ENCODE measurements at regions not wholly inside any gene's neighbourhood (a gene's known extent, or its start where the extent isn't known, plus 50 kb on each side); places are given as distances from the start of the nearest gene placed in this dataset.

GRCh38 chr3:76961284-76961683, 78.6 kb upstream of the ROBO2 start:
- no peak for DNase-seq
- Histone ChIP-seq H3K4me1 (no peaks in the 10 kb centered on the region), H3K36me3 (ENCODE audit: low read depth, missing control alignments) (no peaks in the 10 kb centered on the region), H3K27ac (no peak overlapping the region), H3K27me3 (no peaks in the 10 kb centered on the region), H3K4me3 (no peak overlapping the region), H3K9me3 (no peaks in the 10 kb centered on the region)
- intact Hi-C loops (cut with DNase I; ENCODE audit: low total_unique reads) = no loop called here
- 78 to 85% methylated on average over 4 of the region's 4 CpGs for WGBS, 2 donors
- no peak for TF ChIP-seq POLR2A (IDR thresholded peaks at IDR 0.05)
- no peak for TF ChIP-seq CTCF (IDR thresholded peaks at IDR 0.05)

- no peaks in the 10 kb centered on the region for H3K36me3 ChIP-seq (ENCODE audit: low read depth, missing control alignments)
- no peak for TF ChIP-seq CTCF (IDR thresholded peaks at IDR 0.05)
- TF ChIP-seq POLR2A (IDR thresholded peaks at IDR 0.05) = no peak
- 50 to 60% methylated on average over 4 of the region's 4 CpGs for WGBS, 2 donors
- no peak for DNase-seq
- intact Hi-C loops (cut with DNase I; ENCODE audit: low total_unique reads) = no loop called here
- no peak overlapping the region for H3K4me3 ChIP-seq
- H3K4me1 ChIP-seq = no peaks in the 10 kb centered on the region
- no peaks in the 10 kb centered on the region for H3K27me3 ChIP-seq
- H3K27ac ChIP-seq = no peak overlapping the region
- H3K9me3 ChIP-seq = no peaks in the 10 kb centered on the region
These were observed 74.7 kb upstream of the ROBO2 start for GRCh38 chr3:76965122-76965725.

GRCh38 chr3:76969471-76969870, 70.4 kb upstream of the ROBO2 start:
- H3K36me3 ChIP-seq (ENCODE audit: low read depth, missing control alignments) = no peaks in the 10 kb centered on the region
- H3K4me1 ChIP-seq = no peaks in the 10 kb centered on the region
- DNase-seq = no peak
- TF ChIP-seq CTCF (IDR thresholded peaks at IDR 0.05) = no peak
- TF ChIP-seq POLR2A (IDR thresholded peaks at IDR 0.05) = no peak
- no peak overlapping the region for H3K4me3 ChIP-seq
- 55 to 63% methylated on average over 2 of the region's 2 CpGs for WGBS, 2 donors
- intact Hi-C loops (cut with DNase I; ENCODE audit: low total_unique reads) = no loop called here
- H3K27me3 ChIP-seq = no peaks in the 10 kb centered on the region
- no peaks in the 10 kb centered on the region for H3K9me3 ChIP-seq
- H3K27ac ChIP-seq = no peak overlapping the region

GRCh38 chr3:76969996-76970615, 69.8 kb upstream of the ROBO2 start:
- WGBS, 2 donors = 84 to 86% methylated on average over 4 of the region's 4 CpGs
- no peaks in the 10 kb centered on the region for H3K4me1 ChIP-seq
- no peak for TF ChIP-seq POLR2A (IDR thresholded peaks at IDR 0.05)
- no peak for TF ChIP-seq CTCF (IDR thresholded peaks at IDR 0.05)
- DNase-seq = no peak
- H3K36me3 ChIP-seq (ENCODE audit: low read depth, missing control alignments) = no peaks in the 10 kb centered on the region
- H3K27me3 ChIP-seq = no peaks in the 10 kb centered on the region
- intact Hi-C loops (cut with DNase I; ENCODE audit: low total_unique reads) = no loop called here
- H3K9me3 ChIP-seq = no peaks in the 10 kb centered on the region
- H3K4me3 ChIP-seq = no peak overlapping the region
- H3K27ac ChIP-seq = no peak overlapping the region

All from testis (tissue), 2 donors.